Esophagus squamous epithelium (tissue), 4 donors: ENCODE measurements at regions not wholly inside any gene's neighbourhood (a gene's known extent, or its start where the extent isn't known, plus 50 kb on each side); places are given as distances from the start of the nearest gene placed in this dataset.

ENCODE experiments used
- POLR2A ChIP-seq, 4 donors: fragments of 450-650 bp; IDR thresholded peaks; one replicate each; pipeline ENCODE4 v1.6.1; 2017; ENCODE audit warnings: antibody characterized with exemption in 4 of 4, mild to moderate bottlenecking in 4 of 4, moderate library complexity in 3 of 4
- TF ChIP-seq, protein P1 (sequence below), 6 experiments: fragments of 450-650 bp in 4 of 6; fragments of 200-600 bp in 2 of 6; sonication (generic) in 2 of 6; IDR thresholded peaks; one replicate each; pipeline ENCODE4 v1.5.1; 2016 to 2019; ENCODE audit warnings: antibody characterized with exemption in 6 of 6, mild to moderate bottlenecking in 4 of 6, moderate library complexity in 4 of 6

DNA sequence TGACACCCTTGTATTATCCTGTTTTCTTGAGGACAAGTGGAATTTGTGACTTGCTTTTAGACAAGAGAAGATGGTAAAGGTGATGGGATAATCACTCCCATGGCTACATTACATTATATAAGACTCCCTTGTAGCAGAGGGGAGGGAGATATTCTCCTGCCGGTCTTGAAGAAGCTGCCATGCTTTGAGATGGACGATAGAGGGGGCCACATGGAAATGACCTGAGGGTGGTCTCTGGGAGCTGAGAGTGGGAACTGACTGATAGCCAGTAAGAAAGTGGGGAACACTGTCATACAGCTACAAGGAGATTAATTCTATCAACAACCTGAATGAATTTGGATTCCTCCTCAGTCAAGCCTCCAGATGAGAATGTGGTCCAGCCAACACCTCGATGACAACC lies 540.1 kb downstream of the NTRK3 start:
- TF ChIP-seq, protein P1, sequence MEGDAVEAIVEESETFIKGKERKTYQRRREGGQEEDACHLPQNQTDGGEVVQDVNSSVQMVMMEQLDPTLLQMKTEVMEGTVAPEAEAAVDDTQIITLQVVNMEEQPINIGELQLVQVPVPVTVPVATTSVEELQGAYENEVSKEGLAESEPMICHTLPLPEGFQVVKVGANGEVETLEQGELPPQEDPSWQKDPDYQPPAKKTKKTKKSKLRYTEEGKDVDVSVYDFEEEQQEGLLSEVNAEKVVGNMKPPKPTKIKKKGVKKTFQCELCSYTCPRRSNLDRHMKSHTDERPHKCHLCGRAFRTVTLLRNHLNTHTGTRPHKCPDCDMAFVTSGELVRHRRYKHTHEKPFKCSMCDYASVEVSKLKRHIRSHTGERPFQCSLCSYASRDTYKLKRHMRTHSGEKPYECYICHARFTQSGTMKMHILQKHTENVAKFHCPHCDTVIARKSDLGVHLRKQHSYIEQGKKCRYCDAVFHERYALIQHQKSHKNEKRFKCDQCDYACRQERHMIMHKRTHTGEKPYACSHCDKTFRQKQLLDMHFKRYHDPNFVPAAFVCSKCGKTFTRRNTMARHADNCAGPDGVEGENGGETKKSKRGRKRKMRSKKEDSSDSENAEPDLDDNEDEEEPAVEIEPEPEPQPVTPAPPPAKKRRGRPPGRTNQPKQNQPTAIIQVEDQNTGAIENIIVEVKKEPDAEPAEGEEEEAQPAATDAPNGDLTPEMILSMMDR (IDR thresholded peaks at IDR 0.05): no peak
- TF ChIP-seq POLR2A (IDR thresholded peaks at IDR 0.05): no peak
